Right atrium auricular region (tissue), 2 donors: ENCODE measurements at regions not wholly inside any gene's neighbourhood (a gene's known extent, or its start where the extent isn't known, plus 50 kb on each side); places are given as distances from the start of the nearest gene placed in this dataset.

Source experiments
- DNase-seq: peaks from one replicate; pipeline ENCODE4 v3.0.0-alpha.2; 2019; ENCODE audit warnings: low spot score
- H3K27ac ChIP-seq, 2 donors: fragments of 200-600 bp; sonication (generic); 1 replicate in 1 of 2; 2 replicates in 1 of 2; pipeline ENCODE4 v1.5.1; 2016 to 2019
- H3K27me3 ChIP-seq, 2 donors: fragments of 200-600 bp; sonication (generic); one replicate each; pipeline versions ENCODE4 v1.5.1 to v1.6.0; 2017 to 2019
- H3K36me3 ChIP-seq: fragments of 200-600 bp; sonication (generic); one replicate; pipeline ENCODE4 v1.5.1; 2016
- H3K4me1 ChIP-seq, 2 donors: fragments of 200-600 bp; sonication (generic); one replicate each; pipeline versions ENCODE4 v1.5.1 to v1.6.0; 2017 to 2019
- H3K4me3 ChIP-seq, 2 donors: fragments of 200-600 bp; sonication (generic); 1 replicate in 1 of 2; 2 replicates in 1 of 2; pipeline ENCODE4 v1.5.1; 2017 to 2019; ENCODE audit warnings: mild to moderate bottlenecking in 1 of 2, moderate library complexity in 1 of 2
- H3K9me3 ChIP-seq, 2 donors: fragments of 200-600 bp; sonication (generic); one replicate each; pipeline ENCODE4 v1.5.1; 2019
- CTCF ChIP-seq, 2 donors: fragments of 200-600 bp; sonication (generic); IDR thresholded peaks; one replicate each; pipeline ENCODE4 v1.5.1; 2019; ENCODE audit warnings: antibody characterized with exemption in 2 of 2

- no peak for TF ChIP-seq CTCF (IDR thresholded peaks at IDR 0.05)
- no peak for DNase-seq
- Histone ChIP-seq H3K4me1 (no peaks in the 10 kb centered on the region), H3K9me3 (no peaks in the 10 kb centered on the region), H3K4me3 (no peak overlapping the region), H3K36me3 (no peaks in the 10 kb centered on the region), H3K27ac (no peak overlapping the region), H3K27me3 (no peaks in the 10 kb centered on the region)
Measured at GRCh38 chr5:2849429-2849828, 98.0 kb upstream of the IRX2 start.

DNA sequence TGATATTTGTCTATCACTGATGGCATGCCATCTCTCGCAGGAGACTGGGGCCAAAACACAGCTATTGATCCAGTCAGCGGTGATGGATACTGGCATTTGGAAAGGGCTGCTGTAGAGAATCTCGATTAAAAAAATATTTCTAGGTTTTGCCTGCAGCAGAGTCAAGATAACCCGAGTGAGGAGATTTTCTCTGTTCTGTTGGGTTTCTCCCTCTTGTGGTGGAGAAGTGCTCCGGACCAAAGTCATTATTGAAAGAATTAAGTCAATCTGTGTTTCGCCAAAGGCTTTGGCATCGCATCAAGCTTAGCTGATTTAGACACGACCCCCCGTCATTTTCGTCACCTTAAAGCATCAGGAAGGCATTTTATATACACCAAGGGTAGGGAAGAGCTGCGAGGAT, 97.1 kb upstream of the IRX2 start:
- Histone ChIP-seq H3K4me1 (no peaks in the 10 kb centered on the region), H3K36me3 (no peaks in the 10 kb centered on the region), H3K9me3 (no peaks in the 10 kb centered on the region), H3K27me3 (no peaks in the 10 kb centered on the region), H3K4me3 (no peak overlapping the region), H3K27ac (no peak overlapping the region)
- TF ChIP-seq CTCF (IDR thresholded peaks at IDR 0.05), result no peak
- no peak for DNase-seq

DNA sequence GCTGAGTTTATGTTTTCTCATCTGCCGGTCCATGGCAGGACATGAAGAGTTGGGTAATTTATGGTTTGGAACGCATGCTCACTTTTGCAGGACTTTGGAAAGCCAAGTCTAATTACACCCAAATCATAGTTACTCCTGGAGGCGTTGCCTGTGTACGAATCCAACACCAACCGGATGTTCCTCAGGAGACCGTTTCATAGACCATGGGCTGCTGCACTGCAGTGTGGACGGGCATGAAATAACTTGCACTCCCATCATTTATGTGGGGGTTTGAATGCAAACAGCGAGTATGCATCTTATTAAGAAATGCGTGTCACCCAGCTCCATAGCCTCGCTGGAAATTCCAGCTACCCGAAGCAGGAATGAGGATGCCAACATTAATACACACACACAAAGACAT, 96.1 kb upstream of the IRX2 start:
- H3K27ac ChIP-seq, result no peak overlapping the region
- DNase-seq, result no peak
- H3K27me3 ChIP-seq, result no peaks in the 10 kb centered on the region
- no peak overlapping the region for H3K4me3 ChIP-seq
- no peak for TF ChIP-seq CTCF (IDR thresholded peaks at IDR 0.05)
- no peaks in the 10 kb centered on the region for H3K4me1 ChIP-seq
- no peaks in the 10 kb centered on the region for H3K9me3 ChIP-seq
- H3K36me3 ChIP-seq, result no peaks in the 10 kb centered on the region

DNA sequence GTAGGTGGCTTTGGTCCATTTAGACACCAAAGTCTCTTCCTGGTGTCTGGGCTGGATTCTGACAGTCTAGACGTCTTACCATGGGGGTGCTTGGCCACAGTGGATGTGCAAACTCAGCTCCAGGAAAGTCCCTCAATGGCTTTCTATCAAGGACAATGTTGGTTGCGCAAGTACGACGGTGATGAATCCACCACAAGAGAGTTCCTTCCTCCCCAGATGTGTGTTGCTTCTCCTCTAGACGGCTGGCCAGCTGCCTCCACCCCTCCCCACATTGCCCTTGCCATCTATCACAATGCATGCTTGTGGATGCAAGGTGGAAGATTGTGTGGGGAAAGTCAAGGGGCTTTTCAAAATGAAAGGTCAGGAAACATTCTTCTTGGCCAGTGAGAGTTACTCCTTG, 89.7 kb upstream of the IRX2 start:
- no peaks in the 10 kb centered on the region for H3K9me3 ChIP-seq
- no peaks in the 10 kb centered on the region for H3K27me3 ChIP-seq
- DNase-seq, result no peak

GRCh38 chr5:2840372-2840915, 89.0 kb upstream of the IRX2 start:
- H3K27me3 ChIP-seq, result no peaks in the 10 kb centered on the region
- no peak overlapping the region for H3K27ac ChIP-seq
- H3K36me3 ChIP-seq, result no peaks in the 10 kb centered on the region
- H3K4me1 ChIP-seq, result no peaks in the 10 kb centered on the region
- H3K9me3 ChIP-seq, result no peaks in the 10 kb centered on the region
- no peak for DNase-seq
- H3K4me3 ChIP-seq, result no peak overlapping the region
- TF ChIP-seq CTCF (IDR thresholded peaks at IDR 0.05), result no peak

More for the DNA sequence above, 89.7 kb upstream of the IRX2 start:
- Histone ChIP-seq H3K4me3 (no peak overlapping the region), H3K27ac (no peak overlapping the region), H3K36me3 (no peaks in the 10 kb centered on the region), H3K4me1 (no peaks in the 10 kb centered on the region)
- no peak for TF ChIP-seq CTCF (IDR thresholded peaks at IDR 0.05)

DNA sequence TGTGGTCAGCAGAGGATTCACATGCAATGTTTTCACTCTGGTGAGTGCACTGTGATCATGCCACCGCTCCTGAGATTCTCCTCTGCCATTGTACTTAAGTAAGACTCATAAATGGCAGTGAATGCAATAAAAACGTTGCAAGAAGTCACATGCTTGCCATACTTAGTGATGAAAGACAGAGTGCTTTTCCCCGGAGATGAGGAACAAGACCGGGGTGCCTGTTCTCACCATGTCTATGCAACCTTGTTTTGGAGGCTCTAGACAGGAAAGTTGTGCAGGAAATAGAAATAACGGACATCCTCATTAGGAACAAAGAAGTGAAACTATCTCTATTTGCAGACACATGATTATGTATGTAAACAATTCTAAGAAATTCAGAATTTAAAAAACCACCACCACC, 84.7 kb upstream of the IRX2 start:
- no peaks in the 10 kb centered on the region for H3K9me3 ChIP-seq
- no peak overlapping the region for H3K4me3 ChIP-seq
- TF ChIP-seq CTCF (IDR thresholded peaks at IDR 0.05), result no peak
- no peak for DNase-seq
- H3K27me3 ChIP-seq, result no peaks in the 10 kb centered on the region
- no peaks in the 10 kb centered on the region for H3K36me3 ChIP-seq
- no peaks in the 10 kb centered on the region for H3K4me1 ChIP-seq
- H3K27ac ChIP-seq, result no peak overlapping the region
